Skeletal muscle satellite cell (primary cell): ENCODE measurements at regions not wholly inside any gene's neighbourhood (a gene's known extent, or its start where the extent isn't known, plus 50 kb on each side); places are given as distances from the start of the nearest gene placed in this dataset.

ENCODE experiments used
- H3K27me3 ChIP-seq: 2 replicates; pipeline ENCODE4 v1.7.0; 2013; ENCODE audit warnings: low read length; ENCODE audit not compliant: control insufficient read depth, insufficient read depth
- H3K36me3 ChIP-seq: 2 replicates; pipeline ENCODE4 v1.7.0; 2013; ENCODE audit warnings: mild to moderate bottlenecking, control low read depth, low read length; ENCODE audit not compliant: insufficient read depth
- H3K4me1 ChIP-seq: 2 replicates; pipeline ENCODE4 v1.7.0; 2013; ENCODE audit warnings: low read length; ENCODE audit not compliant: control insufficient read depth, insufficient read depth
- H3K4me2 ChIP-seq: 2 replicates; pipeline ENCODE4 v1.7.0; 2013; ENCODE audit warnings: mild to moderate bottlenecking, low read length
- H3K4me3 ChIP-seq: 2 replicates; pipeline ENCODE4 v1.7.0; 2013; ENCODE audit warnings: low read length
- H3K9ac ChIP-seq: 2 replicates; pipeline ENCODE4 v1.7.0; 2013; ENCODE audit warnings: mild to moderate bottlenecking, low read depth, low read length, moderate library complexity
- H3K9me3 ChIP-seq: replicated peaks from 2 replicates; pipeline ENCODE4 v1.7.0; 2013; ENCODE audit warnings: mild to moderate bottlenecking, control low read depth, low read length

DNA sequence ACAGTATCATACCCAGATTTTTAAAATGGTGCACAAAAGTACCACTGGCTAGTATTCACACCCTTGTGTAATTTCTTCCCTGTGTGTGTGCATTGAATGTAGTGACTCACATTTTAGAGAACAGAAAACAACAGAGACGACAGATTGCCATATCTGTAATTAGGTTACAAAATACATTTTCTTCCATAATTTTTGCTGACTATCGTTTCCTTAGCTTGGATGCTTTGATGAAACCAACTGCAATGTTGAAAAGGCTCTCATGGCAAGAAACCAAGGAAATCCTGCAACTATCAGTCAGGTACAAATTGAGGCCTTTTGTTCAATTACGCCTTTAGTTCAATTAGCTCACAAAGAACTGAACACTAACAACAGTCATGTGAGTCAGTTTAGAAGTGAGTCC, 484.4 kb downstream of the ZNF804A start:
- Histone ChIP-seq H3K9ac (no peak overlapping the region), H3K4me2 (no peak overlapping the region), H3K36me3 (no peaks in the 10 kb centered on the region), H3K9me3 (no peaks in the 10 kb centered on the region), H3K4me1 (no peaks in the 10 kb centered on the region), H3K4me3 (no peak overlapping the region), H3K27me3 (no peaks in the 10 kb centered on the region)

DNA sequence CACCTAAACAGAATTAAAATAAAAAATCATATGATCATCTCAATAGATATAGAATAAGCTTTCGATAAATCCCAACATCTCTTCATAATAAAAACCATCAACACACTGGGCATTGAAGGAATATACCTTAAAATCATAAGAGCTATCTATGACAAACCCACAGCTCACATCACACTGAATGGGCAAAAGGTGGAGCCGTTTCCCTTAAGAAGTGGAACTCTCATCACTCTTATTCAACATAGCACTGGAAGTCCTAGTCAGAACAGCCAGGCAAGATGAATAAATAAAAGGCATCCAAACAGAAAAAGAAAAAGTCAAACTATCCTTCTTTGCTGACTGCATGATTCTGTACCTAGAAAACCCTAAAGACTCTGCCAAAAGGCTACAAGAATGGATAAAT, 510.3 kb downstream of the ZNF804A start:
- Histone ChIP-seq H3K4me1 (no peaks in the 10 kb centered on the region), H3K9me3 (no peaks in the 10 kb centered on the region), H3K27me3 (no peaks in the 10 kb centered on the region), H3K4me3 (no peak overlapping the region), H3K36me3 (no peaks in the 10 kb centered on the region), H3K4me2 (no peak overlapping the region), H3K9ac (no peak overlapping the region)

GRCh38 chr2:185127412-185127811, 529.1 kb downstream of the ZNF804A start:
- H3K9ac ChIP-seq = no peak overlapping the region
- no peaks in the 10 kb centered on the region for H3K27me3 ChIP-seq
- peaks cover 10% of the 10 kb centered on the region for H3K4me1 ChIP-seq
- no peaks in the 10 kb centered on the region for H3K9me3 ChIP-seq
- no peaks in the 10 kb centered on the region for H3K36me3 ChIP-seq
- H3K4me3 ChIP-seq = no peak overlapping the region
- no peak overlapping the region for H3K4me2 ChIP-seq

GRCh38 chr2:185128346-185128745, 530.0 kb downstream of the ZNF804A start:
- H3K4me1 ChIP-seq = peaks cover 10% of the 10 kb centered on the region
- H3K4me2 ChIP-seq = no peak overlapping the region
- H3K9ac ChIP-seq = no peak overlapping the region
- H3K9me3 ChIP-seq = no peaks in the 10 kb centered on the region
- H3K4me3 ChIP-seq = no peak overlapping the region
- H3K36me3 ChIP-seq = no peaks in the 10 kb centered on the region
- H3K27me3 ChIP-seq = no peaks in the 10 kb centered on the region

GRCh38 chr2:185128996-185129395, 530.7 kb downstream of the ZNF804A start:
- Histone ChIP-seq H3K27me3 (no peaks in the 10 kb centered on the region), H3K4me2 (no peak overlapping the region)

GRCh38 chr2:185130685-185131084, 532.4 kb downstream of the ZNF804A start:
- Histone ChIP-seq H3K9me3 (no peaks in the 10 kb centered on the region), H3K9ac (no peak overlapping the region), H3K27me3 (no peaks in the 10 kb centered on the region), H3K4me1 (peaks cover 10% of the 10 kb centered on the region), H3K36me3 (no peaks in the 10 kb centered on the region), H3K4me2 (no peak overlapping the region), H3K4me3 (no peak overlapping the region)

More at GRCh38 chr2:185128996-185129395, 530.7 kb downstream of the ZNF804A start:
- Histone ChIP-seq H3K9ac (no peak overlapping the region), H3K4me3 (no peak overlapping the region), H3K4me1 (peaks cover 10% of the 10 kb centered on the region), H3K9me3 (no peaks in the 10 kb centered on the region), H3K36me3 (no peaks in the 10 kb centered on the region)

GRCh38 chr2:185132501-185133041, 534.2 kb downstream of the ZNF804A start:
- Histone ChIP-seq H3K9me3 (no peaks in the 10 kb centered on the region), H3K4me2 (no peak overlapping the region), H3K4me3 (no peak overlapping the region), H3K9ac (no peak overlapping the region), H3K27me3 (no peaks in the 10 kb centered on the region), H3K36me3 (no peaks in the 10 kb centered on the region), H3K4me1 (peaks cover 5% of the 10 kb centered on the region)

DNA sequence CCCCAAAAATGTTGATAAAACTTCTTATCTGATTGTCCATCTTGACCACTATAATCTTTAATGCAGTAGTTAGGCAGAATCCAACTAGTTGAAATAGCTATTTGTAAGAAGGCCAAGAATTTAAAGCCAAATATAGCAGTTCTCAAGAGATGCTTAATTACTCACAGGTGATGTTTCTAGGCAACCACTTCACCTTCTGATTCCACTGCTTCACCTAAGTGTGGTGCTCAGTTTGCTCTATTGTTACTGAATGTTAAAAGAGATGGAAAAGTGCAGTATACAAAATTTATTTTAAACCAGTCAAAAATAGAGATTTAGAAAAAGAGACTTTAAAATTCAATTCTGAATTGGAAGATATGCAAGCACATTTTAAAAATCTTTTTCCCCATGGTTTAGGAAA, 539.4 kb downstream of the ZNF804A start:
- H3K27me3 ChIP-seq = no peaks in the 10 kb centered on the region
- no peaks in the 10 kb centered on the region for H3K36me3 ChIP-seq
- H3K9me3 ChIP-seq = no peaks in the 10 kb centered on the region
- no peaks in the 10 kb centered on the region for H3K4me1 ChIP-seq
- H3K4me2 ChIP-seq = no peak overlapping the region
- no peak overlapping the region for H3K9ac ChIP-seq
- H3K4me3 ChIP-seq = no peak overlapping the region

- Histone ChIP-seq H3K27me3 (no peaks in the 10 kb centered on the region), H3K4me1 (no peaks in the 10 kb centered on the region), H3K9ac (no peak overlapping the region), H3K4me2 (no peak overlapping the region), H3K36me3 (no peaks in the 10 kb centered on the region), H3K4me3 (no peak overlapping the region), H3K9me3 (no peaks in the 10 kb centered on the region)
Measured at GRCh38 chr2:185142677-185143076, 544.3 kb downstream of the ZNF804A start.

- Histone ChIP-seq H3K27me3 (no peaks in the 10 kb centered on the region), H3K4me3 (no peak overlapping the region), H3K9me3 (no peaks in the 10 kb centered on the region), H3K9ac (no peak overlapping the region), H3K4me1 (no peaks in the 10 kb centered on the region), H3K4me2 (no peak overlapping the region), H3K36me3 (no peaks in the 10 kb centered on the region)
Measured at GRCh38 chr2:185144159-185144919, 546.0 kb downstream of the ZNF804A start.

DNA sequence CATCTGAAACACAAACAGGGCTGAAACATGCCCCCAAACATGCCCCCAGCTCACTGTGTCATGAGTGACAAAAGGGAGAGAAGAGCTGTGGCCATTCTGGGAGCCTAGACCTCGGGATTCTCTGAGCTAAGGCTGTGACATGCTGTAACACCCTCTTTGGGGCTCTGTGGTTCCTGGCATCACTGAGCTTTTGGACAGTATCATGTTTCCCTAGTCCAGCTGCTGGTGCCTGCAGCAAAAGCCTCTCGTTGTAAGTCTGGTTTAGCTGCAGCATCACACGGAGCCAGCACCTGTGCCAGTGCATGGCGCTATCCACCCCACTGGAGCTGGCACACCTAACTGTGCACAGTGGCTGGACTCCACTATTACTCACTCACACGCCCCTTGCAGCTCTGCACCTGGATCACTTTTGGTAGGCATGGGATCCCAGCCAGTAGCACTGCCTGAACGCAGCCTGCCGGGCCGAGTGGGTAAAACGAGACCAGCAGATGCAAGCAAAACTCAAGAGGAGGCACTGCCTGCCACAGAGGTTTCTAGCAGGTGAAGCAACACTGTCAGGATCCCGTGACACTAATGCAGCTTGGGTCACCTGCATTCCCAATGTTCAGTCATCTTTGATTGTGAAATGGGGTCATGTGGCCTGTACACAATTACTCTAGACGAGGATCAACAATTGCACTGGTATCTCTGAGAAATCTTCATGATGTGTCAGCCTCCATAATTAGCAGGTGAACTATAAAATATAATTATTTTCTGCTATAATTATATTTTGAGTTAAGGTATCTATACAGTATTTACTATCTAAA, 547.2 kb downstream of the ZNF804A start:
- Histone ChIP-seq H3K36me3 (no peaks in the 10 kb centered on the region), H3K27me3 (no peaks in the 10 kb centered on the region), H3K4me2 (no peak overlapping the region), H3K4me3 (no peak overlapping the region), H3K9ac (no peak overlapping the region), H3K4me1 (no peaks in the 10 kb centered on the region), H3K9me3 (no peaks in the 10 kb centered on the region)
